H1 (cell line): ENCODE measurements at regions not wholly inside any gene's neighbourhood (a gene's known extent, or its start where the extent isn't known, plus 50 kb on each side); places are given as distances from the start of the nearest gene placed in this dataset.

Source experiments
- BRCA1 ChIP-seq: IDR thresholded peaks from 2 replicates; pipeline ENCODE4 v1.6.1; 2012; ENCODE audit warnings: low read depth, low read length, improper control_type of control experiment
- EP300 ChIP-seq, 2 experiments: IDR thresholded peaks; 1 replicate in 1 of 2; 2 replicates in 1 of 2; pipeline ENCODE4 v1.6.1; 2011 to 2012; ENCODE audit warnings: low read depth in 2 of 2, low read length in 2 of 2, mild to moderate bottlenecking in 2 of 2, borderline replicate concordance in 1 of 2, inconsistent platforms in 1 of 2, moderate library complexity in 1 of 2
- JUN ChIP-seq: IDR thresholded peaks from 2 replicates; pipeline ENCODE4 v1.6.1; 2011; ENCODE audit warnings: low read depth, mild to moderate bottlenecking, improper control_type of control experiment, low read length
- KDM1A ChIP-seq: fragments of 200-600, 300-600 bp; sonication (generic); IDR thresholded peaks from 2 replicates; pipeline ENCODE4 v1.7.1; 2016; ENCODE audit warnings: mild to moderate bottlenecking, low read length, borderline replicate concordance
- NANOG ChIP-seq: IDR thresholded peaks from 2 replicates; pipeline ENCODE4 v1.6.1; 2011; ENCODE audit warnings: low read length, low read depth, mild to moderate bottlenecking, inconsistent platforms; ENCODE audit not compliant: insufficient read depth, poor library complexity, severe bottlenecking
- SP2 ChIP-seq: IDR thresholded peaks from 2 replicates; pipeline ENCODE4 v1.6.1; 2012; ENCODE audit warnings: mild to moderate bottlenecking, low read length, inconsistent platforms
- TF ChIP-seq, protein P1 (sequence below): IDR thresholded peaks from 2 replicates; pipeline ENCODE4 v1.6.1; 2012; ENCODE audit warnings: inconsistent platforms

DNA sequence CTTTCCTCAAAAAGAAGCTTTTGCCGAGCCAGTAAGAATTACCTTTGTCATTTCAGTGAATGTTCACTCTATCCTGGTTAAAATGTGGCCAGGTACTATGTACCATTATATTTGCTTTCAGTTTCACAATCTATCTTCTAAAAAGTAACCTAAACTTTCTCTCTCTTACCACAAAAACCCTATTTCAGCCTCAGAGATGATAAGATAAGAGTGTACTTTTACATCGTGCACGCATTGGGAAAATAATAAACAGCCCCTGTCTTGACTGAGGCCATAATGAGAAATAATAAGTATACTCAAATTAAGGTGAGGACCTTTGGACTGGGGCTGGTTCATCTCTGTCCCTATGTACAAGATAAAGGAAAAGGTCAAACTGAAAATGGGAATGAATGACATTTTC is 77.7 kb downstream of the ZNF726 start (continued):
- TF ChIP-seq EP300 (IDR thresholded peaks at IDR 0.05; ENCODE audit: borderline replicate concordance in 1 of 2, low read depth in 2 of 2, low read length in 2 of 2) (no peak), BRCA1 (no peak), SP2 (no peak), NANOG (no peak), KDM1A (no peak), JUN (no peak)
- TF ChIP-seq, protein P1, sequence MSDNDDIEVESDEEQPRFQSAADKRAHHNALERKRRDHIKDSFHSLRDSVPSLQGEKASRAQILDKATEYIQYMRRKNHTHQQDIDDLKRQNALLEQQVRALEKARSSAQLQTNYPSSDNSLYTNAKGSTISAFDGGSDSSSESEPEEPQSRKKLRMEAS: no peak
